ENCODE measurements at regions not wholly inside any gene's neighbourhood (a gene's known extent, or its start where the extent isn't known, plus 50 kb on each side); places are given as distances from the start of the nearest gene placed in this dataset.

DNA sequence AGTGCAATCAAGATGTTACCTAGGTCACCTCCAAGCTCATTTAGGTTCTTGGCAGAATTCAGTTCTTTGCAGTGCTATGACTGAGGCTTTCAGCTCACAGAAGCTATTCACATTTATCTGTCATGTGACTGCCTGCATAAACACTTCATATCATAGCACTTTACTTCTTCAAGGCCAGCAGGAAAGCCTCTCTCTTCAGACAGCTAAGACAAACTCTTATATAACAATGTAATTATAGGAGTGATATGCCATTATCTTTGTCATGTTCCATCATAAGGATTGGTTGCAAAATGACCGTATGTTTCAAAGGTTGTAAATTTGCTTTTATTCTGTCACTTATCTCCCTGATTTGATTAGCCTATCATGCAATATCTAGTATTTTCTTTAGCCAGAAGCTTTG is 78.8 kb upstream of the TMEM196 start (continued):
- TF ChIP-seq, protein P1, sequence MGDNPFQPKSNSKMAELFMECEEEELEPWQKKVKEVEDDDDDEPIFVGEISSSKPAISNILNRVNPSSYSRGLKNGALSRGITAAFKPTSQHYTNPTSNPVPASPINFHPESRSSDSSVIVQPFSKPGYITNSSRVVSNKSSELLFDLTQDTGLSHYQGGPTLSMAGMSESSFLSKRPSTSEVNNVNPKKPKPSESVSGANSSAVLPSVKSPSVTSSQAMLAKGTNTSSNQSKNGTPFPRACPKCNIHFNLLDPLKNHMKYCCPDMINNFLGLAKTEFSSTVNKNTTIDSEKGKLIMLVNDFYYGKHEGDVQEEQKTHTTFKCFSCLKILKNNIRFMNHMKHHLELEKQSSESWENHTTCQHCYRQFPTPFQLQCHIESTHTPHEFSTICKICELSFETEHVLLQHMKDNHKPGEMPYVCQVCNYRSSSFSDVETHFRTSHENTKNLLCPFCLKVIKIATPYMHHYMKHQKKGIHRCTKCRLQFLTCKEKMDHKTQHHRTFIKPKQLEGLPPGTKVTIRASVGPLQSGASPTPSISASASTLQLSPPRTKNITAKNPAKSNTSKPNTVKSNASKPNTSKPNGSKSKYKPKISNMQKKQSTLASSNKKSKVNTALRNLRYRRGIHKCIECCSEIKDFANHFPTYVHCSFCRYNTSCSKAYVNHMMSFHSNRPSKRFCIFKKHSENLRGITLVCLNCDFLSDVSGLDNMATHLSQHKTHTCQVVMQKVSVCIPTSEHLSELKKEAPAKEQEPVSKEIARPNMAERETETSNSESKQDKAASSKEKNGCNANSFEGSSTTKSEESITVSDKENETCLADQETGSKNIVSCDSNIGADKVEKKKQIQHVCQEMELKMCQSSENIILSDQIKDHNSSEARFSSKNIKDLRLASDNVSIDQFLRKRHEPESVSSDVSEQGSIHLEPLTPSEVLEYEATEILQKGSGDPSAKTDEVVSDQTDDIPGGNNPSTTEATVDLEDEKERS (tag by site-specific recombination; IDR thresholded peaks at IDR 0.05): no peak
- TF ChIP-seq ZNF175 (tag by site-specific recombination; IDR thresholded peaks at IDR 0.05) (no peak), ZNF658 (tag by site-specific recombination; IDR thresholded peaks at IDR 0.05) (no peak)
- TF ChIP-seq, protein P2, sequence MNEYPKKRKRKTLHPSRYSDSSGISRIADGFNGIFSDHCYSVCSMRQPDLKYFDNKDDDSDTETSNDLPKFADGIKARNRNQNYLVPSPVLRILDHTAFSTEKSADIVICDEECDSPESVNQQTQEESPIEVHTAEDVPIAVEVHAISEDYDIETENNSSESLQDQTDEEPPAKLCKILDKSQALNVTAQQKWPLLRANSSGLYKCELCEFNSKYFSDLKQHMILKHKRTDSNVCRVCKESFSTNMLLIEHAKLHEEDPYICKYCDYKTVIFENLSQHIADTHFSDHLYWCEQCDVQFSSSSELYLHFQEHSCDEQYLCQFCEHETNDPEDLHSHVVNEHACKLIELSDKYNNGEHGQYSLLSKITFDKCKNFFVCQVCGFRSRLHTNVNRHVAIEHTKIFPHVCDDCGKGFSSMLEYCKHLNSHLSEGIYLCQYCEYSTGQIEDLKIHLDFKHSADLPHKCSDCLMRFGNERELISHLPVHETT (tag by site-specific recombination; IDR thresholded peaks at IDR 0.05): no peak

DNA sequence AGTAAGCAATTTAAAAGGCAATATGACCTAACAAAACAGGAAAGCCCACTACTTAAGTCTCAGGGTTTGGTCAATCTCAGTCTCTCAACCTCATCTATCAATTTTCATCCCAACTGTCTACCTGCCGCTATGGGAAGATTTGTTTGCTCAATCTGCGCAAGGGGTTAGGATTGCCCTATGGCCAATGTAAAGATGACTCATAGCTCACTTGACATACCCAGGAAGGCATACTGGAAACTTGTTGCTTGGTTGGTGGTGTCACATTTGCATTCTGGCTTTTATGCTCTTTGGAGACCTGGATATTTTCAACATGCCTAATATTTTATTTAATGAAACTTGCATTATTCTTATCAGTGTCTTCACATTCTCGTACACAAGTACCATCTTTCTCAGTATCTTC is 78.1 kb upstream of the TMEM196 start:
- Histone ChIP-seq H3K36me3 (ENCODE audit: control insufficient read depth in 2 of 2, insufficient read depth in 1 of 2, low read length in 2 of 2) (no peaks in the 10 kb centered on the region), H3K4me1 (ENCODE audit: control insufficient read depth, insufficient read depth, low read length) (no peaks in the 10 kb centered on the region), H3K9me3 (ENCODE audit: control insufficient read depth, insufficient read depth, low read depth, low read length) (no peaks in the 10 kb centered on the region), H3K4me3 (ENCODE audit: low read depth, low read length) (no peak overlapping the region), H3K27ac (ENCODE audit: extremely low read depth, low read depth, low read length) (no peak overlapping the region)
- CTCF ChIA-PET: no interaction called here
- TF ChIP-seq ZNF19 (tag by site-specific recombination; IDR thresholded peaks at IDR 0.05; ENCODE audit: low read depth) (no peak), SCRT2 (tag by site-specific recombination; IDR thresholded peaks at IDR 0.05) (peak; percentile 57), ZNF133 (tag by site-specific recombination; IDR thresholded peaks at IDR 0.05) (no peak), ZNF629 (tag by site-specific recombination; IDR thresholded peaks at IDR 0.05) (no peak)
- POLR2A ChIA-PET: no interaction called here

DNA sequence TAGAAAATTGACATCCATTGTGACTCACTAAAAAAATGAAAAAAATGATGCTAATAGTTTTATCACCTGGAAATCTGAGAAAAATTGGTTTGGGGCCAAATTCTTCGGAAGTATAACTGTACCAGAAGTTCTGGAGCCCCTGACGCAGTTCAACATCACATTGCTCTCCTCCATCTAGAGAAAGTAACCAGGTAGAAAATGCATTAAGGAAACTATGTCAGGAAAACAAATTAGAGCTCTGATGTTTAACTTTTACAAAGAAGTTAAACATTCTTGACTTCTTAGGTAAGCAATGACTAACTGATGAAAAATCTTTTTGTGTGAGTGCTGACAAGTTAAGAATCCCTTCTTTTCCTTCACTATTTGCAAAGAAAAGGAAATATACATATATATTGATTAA is 61.1 kb upstream of the TMEM196 start:
- H3K4me1 ChIP-seq (ENCODE audit: control insufficient read depth, insufficient read depth, low read length): no peaks in the 10 kb centered on the region
- no peak overlapping the region for H3K4me3 ChIP-seq (ENCODE audit: low read depth, low read length)
- TF ChIP-seq SP3 (tag by site-specific recombination; IDR thresholded peaks at IDR 0.05): no peak
- TF ChIP-seq FEZF1 (tag by site-specific recombination; IDR thresholded peaks at IDR 0.05): no peak
- no peak for TF ChIP-seq ZNF133 (tag by site-specific recombination; IDR thresholded peaks at IDR 0.05)
- TF ChIP-seq ZNF239 (tag by site-specific recombination; IDR thresholded peaks at IDR 0.05): no peak
- TF ChIP-seq ZBTB8A (tag by site-specific recombination; IDR thresholded peaks at IDR 0.05): no peak
- no peak for TF ChIP-seq ZNF169 (tag by site-specific recombination; IDR thresholded peaks at IDR 0.05)
- no peak for TF ChIP-seq REPIN1 (tag by site-specific recombination; IDR thresholded peaks at IDR 0.05; ENCODE audit: low read depth)
- TF ChIP-seq ZNF473 (tag by site-specific recombination; IDR thresholded peaks at IDR 0.05): no peak
- TF ChIP-seq GLIS1 (tag by site-specific recombination; IDR thresholded peaks at IDR 0.05): no peak
- TF ChIP-seq ZNF548 (tag by site-specific recombination; IDR thresholded peaks at IDR 0.05): no peak
- TF ChIP-seq ZNF302 (tag by site-specific recombination; IDR thresholded peaks at IDR 0.05; ENCODE audit: low read depth): no peak
- no peaks in the 10 kb centered on the region for H3K9me3 ChIP-seq (ENCODE audit: control insufficient read depth, insufficient read depth, low read depth, low read length)
- ChIA-PET CTCF (interaction anchor here (0.7 to 1.2 kb wide), 2 partner anchors 30 to 125 kb away, joined by 4 read pairs; no protein-coding TSS in a partner anchor), POLR2A (no interaction called here)
- H3K36me3 ChIP-seq (ENCODE audit: control insufficient read depth in 2 of 2, insufficient read depth in 1 of 2, low read length in 2 of 2): no peaks in the 10 kb centered on the region
- no peak overlapping the region for H3K27ac ChIP-seq (ENCODE audit: extremely low read depth, low read depth, low read length)

DNA sequence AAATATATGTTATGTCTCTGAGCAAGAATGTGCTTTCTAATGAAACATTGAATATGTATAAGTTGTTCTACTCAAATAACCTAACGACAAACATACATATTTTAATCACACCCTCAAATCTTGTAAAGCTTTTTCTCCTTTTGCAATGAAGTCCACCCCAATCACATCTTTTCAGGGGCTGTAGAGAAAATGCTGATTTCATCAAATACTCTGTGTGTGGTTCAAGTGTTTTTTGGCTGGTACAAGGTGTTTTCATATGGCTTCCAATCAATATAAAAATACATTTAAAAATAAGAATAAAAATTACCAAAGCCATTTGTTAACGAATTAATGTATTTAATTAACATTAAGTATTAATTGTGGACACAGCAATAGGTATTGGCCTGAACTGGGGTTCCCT is 57.2 kb upstream of the TMEM196 start:
- H3K27ac ChIP-seq (ENCODE audit: extremely low read depth, low read depth, low read length): no peak overlapping the region
- CTCF ChIA-PET: interaction anchor here (0.6 to 0.7 kb wide), 2 partner anchors 1112 to 1238 kb away, joined by 3 to 4 read pairs; no protein-coding TSS in a partner anchor
- H3K4me3 ChIP-seq (ENCODE audit: low read depth, low read length): no peak overlapping the region
- no peaks in the 10 kb centered on the region for H3K9me3 ChIP-seq (ENCODE audit: control insufficient read depth, insufficient read depth, low read depth, low read length)
- POLR2A ChIA-PET: no interaction called here
- H3K36me3 ChIP-seq (ENCODE audit: control insufficient read depth in 2 of 2, insufficient read depth in 1 of 2, low read length in 2 of 2): no peaks in the 10 kb centered on the region
- H3K4me1 ChIP-seq (ENCODE audit: control insufficient read depth, insufficient read depth, low read length): no peaks in the 10 kb centered on the region
- no peak for TF ChIP-seq GLIS2 (tag by site-specific recombination; IDR thresholded peaks at IDR 0.05)
- TF ChIP-seq ZNF146 (tag by site-specific recombination; IDR thresholded peaks at IDR 0.05): no peak
- no peak for TF ChIP-seq KLF1 (tag by site-specific recombination; IDR thresholded peaks at IDR 0.05)
- TF ChIP-seq ZNF354C (tag by site-specific recombination; IDR thresholded peaks at IDR 0.05; ENCODE audit: borderline replicate concordance, low read depth): no peak
- no peak for TF ChIP-seq ZNF843 (tag by site-specific recombination; IDR thresholded peaks at IDR 0.05)
- TF ChIP-seq, protein P3, sequence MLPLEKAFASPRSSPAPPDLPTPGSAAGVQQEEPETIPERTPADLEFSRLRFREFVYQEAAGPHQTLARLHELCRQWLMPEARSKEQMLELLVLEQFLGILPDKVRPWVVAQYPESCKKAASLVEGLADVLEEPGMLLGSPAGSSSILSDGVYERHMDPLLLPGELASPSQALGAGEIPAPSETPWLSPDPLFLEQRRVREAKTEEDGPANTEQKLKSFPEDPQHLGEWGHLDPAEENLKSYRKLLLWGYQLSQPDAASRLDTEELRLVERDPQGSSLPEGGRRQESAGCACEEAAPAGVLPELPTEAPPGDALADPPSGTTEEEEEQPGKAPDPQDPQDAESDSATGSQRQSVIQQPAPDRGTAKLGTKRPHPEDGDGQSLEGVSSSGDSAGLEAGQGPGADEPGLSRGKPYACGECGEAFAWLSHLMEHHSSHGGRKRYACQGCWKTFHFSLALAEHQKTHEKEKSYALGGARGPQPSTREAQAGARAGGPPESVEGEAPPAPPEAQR (tag by site-specific recombination; IDR thresholded peaks at IDR 0.05): no peak
- TF ChIP-seq, protein P1 (tag by site-specific recombination; IDR thresholded peaks at IDR 0.05): no peak

All from HEK293 (cell line).